ENCODE measurements at regions not wholly inside any gene's neighbourhood (a gene's known extent, or its start where the extent isn't known, plus 50 kb on each side); places are given as distances from the start of the nearest gene placed in this dataset.

GRCh38 chr7:41819645-41820044, 116.8 kb upstream of the INHBA start:
- Mint-ChIP-seq H3K4me3 (ENCODE audit: unreplicated experiment) (no peak overlapping the region), H3K27me3 (ENCODE audit: unreplicated experiment) (no peaks in the 10 kb centered on the region), H3K9me3 (ENCODE audit: unreplicated experiment) (no peaks in the 10 kb centered on the region), H3K27ac (ENCODE audit: unreplicated experiment) (no peak overlapping the region), H3K36me3 (ENCODE audit: low read depth, unreplicated experiment) (no peaks in the 10 kb centered on the region), H3K4me1 (ENCODE audit: unreplicated experiment) (no peaks in the 10 kb centered on the region)
- TF ChIP-seq, protein P1, sequence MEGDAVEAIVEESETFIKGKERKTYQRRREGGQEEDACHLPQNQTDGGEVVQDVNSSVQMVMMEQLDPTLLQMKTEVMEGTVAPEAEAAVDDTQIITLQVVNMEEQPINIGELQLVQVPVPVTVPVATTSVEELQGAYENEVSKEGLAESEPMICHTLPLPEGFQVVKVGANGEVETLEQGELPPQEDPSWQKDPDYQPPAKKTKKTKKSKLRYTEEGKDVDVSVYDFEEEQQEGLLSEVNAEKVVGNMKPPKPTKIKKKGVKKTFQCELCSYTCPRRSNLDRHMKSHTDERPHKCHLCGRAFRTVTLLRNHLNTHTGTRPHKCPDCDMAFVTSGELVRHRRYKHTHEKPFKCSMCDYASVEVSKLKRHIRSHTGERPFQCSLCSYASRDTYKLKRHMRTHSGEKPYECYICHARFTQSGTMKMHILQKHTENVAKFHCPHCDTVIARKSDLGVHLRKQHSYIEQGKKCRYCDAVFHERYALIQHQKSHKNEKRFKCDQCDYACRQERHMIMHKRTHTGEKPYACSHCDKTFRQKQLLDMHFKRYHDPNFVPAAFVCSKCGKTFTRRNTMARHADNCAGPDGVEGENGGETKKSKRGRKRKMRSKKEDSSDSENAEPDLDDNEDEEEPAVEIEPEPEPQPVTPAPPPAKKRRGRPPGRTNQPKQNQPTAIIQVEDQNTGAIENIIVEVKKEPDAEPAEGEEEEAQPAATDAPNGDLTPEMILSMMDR (IDR thresholded peaks at IDR 0.05; ENCODE audit: unreplicated experiment) = no peak
- no peak for DNase-seq (ENCODE audit: low spot score)

- no peak for DNase-seq (ENCODE audit: low spot score)
- Mint-ChIP-seq H3K9me3 (ENCODE audit: unreplicated experiment) (no peaks in the 10 kb centered on the region), H3K36me3 (ENCODE audit: low read depth, unreplicated experiment) (no peaks in the 10 kb centered on the region), H3K27ac (ENCODE audit: unreplicated experiment) (no peak overlapping the region), H3K27me3 (ENCODE audit: unreplicated experiment) (no peaks in the 10 kb centered on the region), H3K4me1 (ENCODE audit: unreplicated experiment) (no peaks in the 10 kb centered on the region), H3K4me3 (ENCODE audit: unreplicated experiment) (no peak overlapping the region)
- TF ChIP-seq, protein P1 (IDR thresholded peaks at IDR 0.05; ENCODE audit: unreplicated experiment) = no peak
Measured at GRCh38 chr7:41818765-41819398, 116.0 kb upstream of the INHBA start.

DNA sequence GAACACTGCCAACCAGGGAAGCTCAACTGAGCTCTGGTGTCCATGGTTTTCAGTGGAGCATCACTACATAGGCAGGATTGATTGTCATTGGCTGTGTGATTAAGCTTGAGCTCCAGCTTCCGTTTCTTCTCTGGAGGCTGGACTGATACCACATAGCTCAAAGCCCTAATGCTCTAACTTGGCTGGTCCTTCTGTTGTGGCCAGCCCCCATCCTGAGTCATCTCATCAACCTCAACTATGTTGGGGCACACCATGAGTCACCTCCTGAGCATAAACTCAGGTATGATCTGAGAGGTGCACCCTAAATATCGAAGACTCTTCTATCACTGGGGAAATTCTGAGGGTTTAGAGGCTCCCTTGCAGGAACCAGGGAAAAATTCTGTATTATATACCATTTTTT, 114.5 kb upstream of the INHBA start:
- no peak for DNase-seq (ENCODE audit: low spot score)
- Mint-ChIP-seq H3K4me3 (ENCODE audit: unreplicated experiment) (no peak overlapping the region), H3K27me3 (ENCODE audit: unreplicated experiment) (no peaks in the 10 kb centered on the region), H3K4me1 (ENCODE audit: unreplicated experiment) (peaks cover 2% of the 10 kb centered on the region), H3K9me3 (ENCODE audit: unreplicated experiment) (no peaks in the 10 kb centered on the region), H3K36me3 (ENCODE audit: low read depth, unreplicated experiment) (no peaks in the 10 kb centered on the region), H3K27ac (ENCODE audit: unreplicated experiment) (no peak overlapping the region)
- TF ChIP-seq, protein P1 (IDR thresholded peaks at IDR 0.05; ENCODE audit: unreplicated experiment) = no peak

GRCh38 chr7:41816111-41816510, 113.2 kb upstream of the INHBA start:
- TF ChIP-seq, protein P1 (IDR thresholded peaks at IDR 0.05; ENCODE audit: unreplicated experiment) = no peak
- Mint-ChIP-seq H3K4me3 (ENCODE audit: unreplicated experiment) (no peak overlapping the region), H3K4me1 (ENCODE audit: unreplicated experiment) (peaks cover 3% of the 10 kb centered on the region), H3K36me3 (ENCODE audit: low read depth, unreplicated experiment) (no peaks in the 10 kb centered on the region), H3K9me3 (ENCODE audit: unreplicated experiment) (no peaks in the 10 kb centered on the region), H3K27me3 (ENCODE audit: unreplicated experiment) (no peaks in the 10 kb centered on the region), H3K27ac (ENCODE audit: unreplicated experiment) (no peak overlapping the region)
- DNase-seq (ENCODE audit: low spot score) = no peak

- H3K27me3 Mint-ChIP-seq (ENCODE audit: unreplicated experiment) = no peaks in the 10 kb centered on the region
Measured at GRCh38 chr7:41814888-41815287, 112.0 kb upstream of the INHBA start.

More at GRCh38 chr7:41814888-41815287, 112.0 kb upstream of the INHBA start:
- TF ChIP-seq, protein P1 (IDR thresholded peaks at IDR 0.05; ENCODE audit: unreplicated experiment) = no peak
- Mint-ChIP-seq H3K27ac (ENCODE audit: unreplicated experiment) (no peak overlapping the region), H3K4me1 (ENCODE audit: unreplicated experiment) (peaks cover 3% of the 10 kb centered on the region), H3K9me3 (ENCODE audit: unreplicated experiment) (no peaks in the 10 kb centered on the region), H3K36me3 (ENCODE audit: low read depth, unreplicated experiment) (no peaks in the 10 kb centered on the region), H3K4me3 (ENCODE audit: unreplicated experiment) (no peak overlapping the region)
- no peak for DNase-seq (ENCODE audit: low spot score)

All from endothelial cell (in vitro differentiated cells).